Endothelial cell of umbilical vein (primary cell): ENCODE measurements at regions not wholly inside any gene's neighbourhood (a gene's known extent, or its start where the extent isn't known, plus 50 kb on each side); places are given as distances from the start of the nearest gene placed in this dataset.

Experiments
- BruUV-seq: library from RNA; stranded (reverse); fragments of 400-500 nt; replicated peaks from 2 replicates; lab custom pipeline; 2021; lab: Mats Ljungman, UMichigan
- CTCF ChIA-PET: fragments of 300-600, 350-600 bp; sonication (Branson Sonifier 250); formaldehyde crosslinking; loops from one replicate; lab custom pipeline; 2021; ENCODE audit warnings: antibody characterized with exemption, inconsistent platforms; lab: Charles Lee
- POLR2A ChIA-PET: fragments of 300-600, 350-600 bp; sonication (Branson Sonifier 250); formaldehyde crosslinking; loops from one replicate; lab custom pipeline; 2021; ENCODE audit warnings: antibody characterized with exemption, inconsistent platforms; lab: Charles Lee
- DNase-seq: peaks from one replicate; pipeline ENCODE4 v3.0.0-alpha.2; 2011; ENCODE audit warnings: low read depth, low spot score
- FAIRE-seq: peaks from 2 replicates; lab custom pipeline; 2011; peaks lifted over from hg19 to GRCh38; lab: Jason Lieb, UNC
- H2AFZ ChIP-seq: 2 replicates; pipeline ENCODE4 v1.6.0; 2012; ENCODE audit warnings: low read depth, low read length, control low read depth, inconsistent platforms
- H3K27ac ChIP-seq: 2 replicates; pipeline ENCODE4 v1.5.1; 2011; ENCODE audit warnings: low read depth, mild to moderate bottlenecking, control low read depth, low read length, moderate library complexity; ENCODE audit not compliant: insufficient read depth
- H3K27me3 ChIP-seq, 2 experiments: 2 replicates each; pipeline versions ENCODE4 v1.6.0 to v1.6.1; 2011; ENCODE audit warnings: low read length in 2 of 2, mixed read lengths in 1 of 2; ENCODE audit not compliant: control insufficient read depth in 2 of 2, insufficient read depth in 2 of 2
- H3K36me3 ChIP-seq, 2 experiments: 2 replicates in 1 of 2; 3 replicates in 1 of 2; pipeline ENCODE4 v1.5.1; 2011; ENCODE audit warnings: low read length in 2 of 2, mild to moderate bottlenecking in 1 of 2, moderate library complexity in 1 of 2; ENCODE audit not compliant: control insufficient read depth in 2 of 2, insufficient read depth in 2 of 2; ENCODE audit errors: extremely low read depth in 1 of 2
- H3K4me1 ChIP-seq: 3 replicates; pipeline ENCODE4 v1.5.1; 2011; ENCODE audit warnings: mild to moderate bottlenecking, low read length; ENCODE audit not compliant: control insufficient read depth, insufficient read depth; ENCODE audit errors: extremely low read depth
- H3K4me2 ChIP-seq: 2 replicates; pipeline ENCODE4 v1.6.1; 2011; ENCODE audit warnings: low read length, control low read depth, mixed read lengths; ENCODE audit not compliant: insufficient read depth
- H3K4me3 ChIP-seq, 3 experiments: fragments of 200-600 bp in 1 of 3; sonication (generic), shearing (Covaris generic) in 1 of 3; replicated peaks in 1 of 3; 2 replicates each; pipeline ENCODE4 v1.5.1; 2011 to 2016; ENCODE audit warnings: control low read depth in 3 of 3, low read length in 3 of 3, mild to moderate bottlenecking in 2 of 3, inconsistent platforms in 1 of 3, low read depth in 1 of 3, moderate library complexity in 1 of 3; ENCODE audit not compliant: insufficient read depth in 1 of 3
- H3K79me2 ChIP-seq: 2 replicates; pipeline ENCODE4 v1.6.0; 2012; ENCODE audit warnings: low read length, inconsistent platforms; ENCODE audit not compliant: control insufficient read depth, insufficient read depth
- H3K9ac ChIP-seq: replicated peaks from 2 replicates; pipeline ENCODE3; 2011; ENCODE audit warnings: low read length, control low read depth; ENCODE audit not compliant: insufficient read depth; ENCODE audit errors: extremely low read depth
- H3K9me1 ChIP-seq: replicated peaks from 3 replicates; pipeline ENCODE4 v1.6.0; 2011; ENCODE audit warnings: mild to moderate bottlenecking, low read length; ENCODE audit not compliant: control insufficient read depth, insufficient read depth; ENCODE audit errors: extremely low read depth
- H3K9me3 ChIP-seq: replicated peaks from 2 replicates; pipeline ENCODE4 v1.5.1; 2012; ENCODE audit warnings: low read length, inconsistent platforms; ENCODE audit not compliant: control insufficient read depth, insufficient read depth
- H4K20me1 ChIP-seq: replicated peaks from 2 replicates; pipeline ENCODE3; 2011; ENCODE audit warnings: mild to moderate bottlenecking, low read length; ENCODE audit not compliant: control insufficient read depth, insufficient read depth; ENCODE audit errors: extremely low read depth
- CTCF ChIP-seq, 2 donors: IDR thresholded peaks; 1 replicate in 1 of 2; 2 replicates in 1 of 2; pipeline ENCODE4 v1.5.1; 2011; ENCODE audit warnings: low read length in 2 of 2, mild to moderate bottlenecking in 2 of 2, moderate library complexity in 2 of 2, control low read depth in 1 of 2, inconsistent platforms in 1 of 2, low read depth in 1 of 2; ENCODE audit not compliant: insufficient read depth in 1 of 2; ENCODE audit errors: extremely low read depth in 1 of 2
- EZH2 ChIP-seq: IDR thresholded peaks from 2 replicates; pipeline ENCODE4 v1.6.1; 2012; ENCODE audit warnings: borderline replicate concordance, low read depth, mild to moderate bottlenecking, moderate library complexity, low read length, inconsistent platforms; ENCODE audit not compliant: severe bottlenecking
- FOS ChIP-seq: IDR thresholded peaks from 2 replicates; pipeline ENCODE4 v1.6.1; 2011; ENCODE audit warnings: mild to moderate bottlenecking, low read length, moderate library complexity, borderline replicate concordance; ENCODE audit not compliant: insufficient read depth
- GATA2 ChIP-seq: IDR thresholded peaks from 2 replicates; pipeline ENCODE4 v1.7.0; 2011; ENCODE audit warnings: low read depth, mild to moderate bottlenecking, moderate library complexity, mixed read lengths, low read length; ENCODE audit not compliant: insufficient read length, insufficient read depth
- JUN ChIP-seq: IDR thresholded peaks from 2 replicates; pipeline ENCODE4 v1.6.1; 2011; ENCODE audit warnings: borderline replicate concordance, low read depth; ENCODE audit not compliant: insufficient read length, insufficient read depth
- MAX ChIP-seq: IDR thresholded peaks from 2 replicates; pipeline ENCODE4 v1.6.1; 2011; ENCODE audit not compliant: insufficient read depth, insufficient read length
- MYC ChIP-seq: IDR thresholded peaks from one replicate; pipeline ENCODE4 v1.6.1; 2011; ENCODE audit warnings: mild to moderate bottlenecking, low read depth, low read length
- POLR2A ChIP-seq: IDR thresholded peaks from 2 replicates; pipeline ENCODE4 v1.6.1; 2012; ENCODE audit warnings: low read depth, mild to moderate bottlenecking, control low read depth, low read length
- POLR2AphosphoS5 ChIP-seq: IDR thresholded peaks from 2 replicates; pipeline ENCODE4 v1.6.1; 2012; ENCODE audit warnings: low read depth, mild to moderate bottlenecking, control low read depth, low read length, moderate library complexity; ENCODE audit not compliant: insufficient read depth
- dilution Hi-C: fragments of 300-500 bp; cut with MboI; formaldehyde crosslinking; loops from one replicate; pipeline ENCODE4 v1.15.0; 2019; ENCODE audit warnings: low sequenced_read_pairs; ENCODE audit not compliant: extremely low pct_ligation_motif_present
- intact Hi-C: fragments of 100-400 bp; cut with micrococcal nuclease; formaldehyde crosslinking; loops from one replicate; pipeline ENCODE4 v1.10.0; 2022

- ChIA-PET CTCF (no interaction called here), POLR2A (no interaction called here)
- TF ChIP-seq FOS (no peak), CTCF (IDR thresholded peaks at IDR 0.05; ENCODE audit: extremely low read depth in 1 of 2, insufficient read depth in 1 of 2, low read depth in 1 of 2, low read length in 2 of 2) (no peak), MAX (no peak), GATA2 (no peak), EZH2 (no peak), MYC (no peak), JUN (no peak), POLR2A (no peak), POLR2AphosphoS5 (no peak)
These were observed 280.2 kb downstream of the TCERG1L start for GRCh38 chr10:131031346-131031745.

More at GRCh38 chr10:131031346-131031745, 280.2 kb downstream of the TCERG1L start:
- Histone ChIP-seq H3K4me1 (no peaks in the 10 kb centered on the region), H3K4me3 (no peak overlapping the region), H4K20me1 (no peaks in the 10 kb centered on the region), H2AFZ (no peak overlapping the region), H3K4me2 (no peak overlapping the region), H3K27me3 (no peaks in the 10 kb centered on the region), H3K27ac (no peak overlapping the region), H3K9me3 (peaks cover 2% of the 10 kb centered on the region), H3K9me1 (no peaks in the 10 kb centered on the region), H3K79me2 (no peaks in the 10 kb centered on the region), H3K9ac (no peak overlapping the region), H3K36me3 (no peaks in the 10 kb centered on the region)
- BruUV-seq: no TSS peak
- dilution Hi-C loops: no loop called here
- no peak for DNase-seq
- FAIRE-seq: no peak
- intact Hi-C loops: no loop called here
